ENCODE measurements at regions not wholly inside any gene's neighbourhood (a gene's known extent, or its start where the extent isn't known, plus 50 kb on each side); places are given as distances from the start of the nearest gene placed in this dataset.

DNA sequence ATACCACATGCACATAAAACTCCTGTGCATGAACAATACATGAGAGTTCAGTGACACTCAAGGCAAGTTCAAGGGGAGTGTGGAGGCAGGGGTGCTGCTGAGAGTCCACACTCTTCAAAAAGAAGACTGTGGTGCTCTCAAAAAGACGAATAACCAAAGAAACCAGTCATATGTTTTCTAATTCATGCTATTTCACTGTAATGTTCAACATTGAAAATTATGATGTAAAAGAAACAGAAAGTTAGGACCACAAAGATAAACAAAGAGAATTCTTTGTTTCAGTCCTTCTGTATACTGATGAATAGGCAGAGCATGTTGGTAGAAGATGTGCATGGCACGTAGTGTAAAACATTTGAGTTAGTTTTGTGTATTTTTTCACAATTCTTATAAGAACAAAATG is 864.2 kb upstream of the LRATD1 start:
- TF ChIP-seq EZH2 (IDR thresholded peaks at IDR 0.05; ENCODE audit: borderline replicate concordance, insufficient read depth, low read depth, low read length, poor library complexity, severe bottlenecking) (no peak), CTCF (IDR thresholded peaks at IDR 0.05) (no peak)
- intact Hi-C loops (cut with micrococcal nuclease): no loop called here
- no peak overlapping the region for H3K27ac Mint-ChIP-seq
- H3K4me2 ChIP-seq (replicated peaks; ENCODE audit: low read depth, low read length, poor library complexity, severe bottlenecking): no peak overlapping the region
- CTCF ChIA-PET: no interaction called here
- POLR2A ChIA-PET: no interaction called here
- no peaks in the 10 kb centered on the region for H3K4me1 Mint-ChIP-seq
- no peaks in the 10 kb centered on the region for H3K9me3 ChIP-seq (ENCODE audit: control extremely low read depth in 1 of 3, control insufficient read depth in 2 of 3, insufficient read depth in 1 of 3, low read length in 2 of 3)
- no peaks in the 10 kb centered on the region for H3K27me3 Mint-ChIP-seq
- H2AFZ ChIP-seq (ENCODE audit: insufficient read depth, low read depth, low read length, poor library complexity, severe bottlenecking): no peak overlapping the region
- no peaks in the 10 kb centered on the region for H3K79me2 ChIP-seq (ENCODE audit: control insufficient read depth, insufficient read depth, low read length)
- no peak overlapping the region for H3K27ac ChIP-seq (ENCODE audit: low read length in 2 of 2)
- H3K4me1 ChIP-seq (ENCODE audit: control insufficient read depth in 2 of 2, insufficient read depth in 2 of 2, low read length in 2 of 2): no peaks in the 10 kb centered on the region
- no peak overlapping the region for H3K9ac ChIP-seq (ENCODE audit: low read length)
- no peaks in the 10 kb centered on the region for H3K36me3 ChIP-seq (replicated peaks in 1 of 2; ENCODE audit: control extremely low read depth in 1 of 2, control insufficient read depth in 1 of 2, extremely low read depth in 1 of 2, insufficient read depth in 2 of 2, low read length in 1 of 2)
- H4K20me1 ChIP-seq (ENCODE audit: control insufficient read depth, insufficient read depth, low read length, poor library complexity, severe bottlenecking): no peaks in the 10 kb centered on the region
- no peak overlapping the region for H3K4me3 ChIP-seq (ENCODE audit: control extremely low read depth in 1 of 5, extremely low read depth in 1 of 5, insufficient read depth in 1 of 5, low read depth in 2 of 5, low read length in 4 of 5)
- no peaks in the 10 kb centered on the region for H3K27me3 ChIP-seq (replicated peaks in 1 of 4; ENCODE audit: control extremely low read depth in 1 of 4, control insufficient read depth in 3 of 4, insufficient read depth in 4 of 4, low read length in 3 of 4)
- DNase-seq (no peak), ATAC-seq (ENCODE audit: low read depth) (no peak)
- H3K4me3 Mint-ChIP-seq: no peak overlapping the region
- peaks cover under 1% of the 10 kb centered on the region for H3K9me3 Mint-ChIP-seq (ENCODE audit: insufficient read depth)
- WGBS (ENCODE audit: insufficient coverage): no CpG with 5 or more reads among the region's 2 CpGs

DNA sequence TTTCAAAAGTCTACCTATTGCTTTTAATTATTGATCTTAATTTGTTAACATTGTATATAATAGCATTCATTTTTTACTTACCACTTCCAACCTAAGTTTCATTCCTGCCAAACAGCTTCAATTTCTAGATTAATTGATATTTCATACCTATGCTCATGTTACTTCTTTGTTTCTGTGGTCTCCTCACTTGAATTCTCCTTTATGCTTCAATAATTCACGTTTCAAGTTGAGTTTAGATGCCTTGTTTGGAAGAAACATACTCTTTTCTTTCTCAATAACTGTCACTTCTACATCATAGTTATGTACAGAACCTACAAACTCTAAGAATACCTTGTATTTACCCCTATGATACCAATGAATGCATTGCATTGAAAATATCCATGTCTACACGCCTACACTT is 862.2 kb upstream of the LRATD1 start:
- Mint-ChIP-seq H3K4me3 (no peak overlapping the region), H3K27me3 (no peaks in the 10 kb centered on the region), H3K9me3 (ENCODE audit: insufficient read depth) (peaks cover 4% of the 10 kb centered on the region), H3K4me1 (no peaks in the 10 kb centered on the region), H3K27ac (no peak overlapping the region)
- Histone ChIP-seq H3K27ac (ENCODE audit: low read length in 2 of 2) (no peak overlapping the region), H3K4me3 (ENCODE audit: control extremely low read depth in 1 of 5, extremely low read depth in 1 of 5, insufficient read depth in 1 of 5, low read depth in 2 of 5, low read length in 4 of 5) (no peak overlapping the region), H3K9me3 (ENCODE audit: control extremely low read depth in 1 of 3, control insufficient read depth in 2 of 3, insufficient read depth in 1 of 3, low read length in 2 of 3) (no peaks in the 10 kb centered on the region), H3K27me3 (replicated peaks in 1 of 4; ENCODE audit: control extremely low read depth in 1 of 4, control insufficient read depth in 3 of 4, insufficient read depth in 4 of 4, low read length in 3 of 4) (no peaks in the 10 kb centered on the region), H2AFZ (ENCODE audit: insufficient read depth, low read depth, low read length, poor library complexity, severe bottlenecking) (no peak overlapping the region), H3K4me2 (replicated peaks; ENCODE audit: low read depth, low read length, poor library complexity, severe bottlenecking) (no peak overlapping the region), H3K4me1 (ENCODE audit: control insufficient read depth in 2 of 2, insufficient read depth in 2 of 2, low read length in 2 of 2) (no peaks in the 10 kb centered on the region), H3K36me3 (replicated peaks in 1 of 2; ENCODE audit: control extremely low read depth in 1 of 2, control insufficient read depth in 1 of 2, extremely low read depth in 1 of 2, insufficient read depth in 2 of 2, low read length in 1 of 2) (no peaks in the 10 kb centered on the region), H3K79me2 (ENCODE audit: control insufficient read depth, insufficient read depth, low read length) (no peaks in the 10 kb centered on the region), H4K20me1 (ENCODE audit: control insufficient read depth, insufficient read depth, low read length, poor library complexity, severe bottlenecking) (no peaks in the 10 kb centered on the region), H3K9ac (ENCODE audit: low read length) (no peak overlapping the region)
- ATAC-seq (ENCODE audit: low read depth) (no peak), DNase-seq (no peak)
- ChIA-PET POLR2A (no interaction called here), CTCF (no interaction called here)
- WGBS (ENCODE audit: insufficient coverage): no CpG with 5 or more reads among the region's 2 CpGs
- TF ChIP-seq CTCF (IDR thresholded peaks at IDR 0.05): no peak
- no peak for TF ChIP-seq EZH2 (IDR thresholded peaks at IDR 0.05; ENCODE audit: borderline replicate concordance, insufficient read depth, low read depth, low read length, poor library complexity, severe bottlenecking)
- intact Hi-C loops (cut with micrococcal nuclease): no loop called here

Measured in B cell (primary cell).